HG03060 (cell line): ENCODE measurements at regions not wholly inside any gene's neighbourhood (a gene's known extent, or its start where the extent isn't known, plus 50 kb on each side); places are given as distances from the start of the nearest gene placed in this dataset.
"Not testable (repeated sequence)": the region's sequence is repeated elsewhere in the genome, so short reads cannot be mapped to it uniquely, and the experiment has no call there.

Experiments
- ATAC-seq: cut with Tn5 transposase; IDR thresholded peaks from one replicate; pipeline ENCODE4 v1.9.1; 2021; ENCODE audit warnings: low read depth, moderate number of reproducible peaks; ENCODE audit not compliant: unreplicated experiment

GRCh38 chr7:68185631-68186456, 1189.2 kb downstream of the TYW1 start:
- no peak for ATAC-seq

GRCh38 chr7:68187532-68187931, 1190.9 kb downstream of the TYW1 start:
- ATAC-seq, result no peak

- no peak for ATAC-seq
Measured at GRCh38 chr7:68192941-68193340, 1196.3 kb downstream of the TYW1 start.

GRCh38 chr7:68195642-68196041, 1199.0 kb downstream of the TYW1 start:
- ATAC-seq, result not testable (repeated sequence)

GRCh38 chr7:68200051-68200670, 1203.5 kb downstream of the TYW1 start:
- no peak for ATAC-seq

GRCh38 chr7:68203251-68203650, 1206.6 kb downstream of the TYW1 start:
- ATAC-seq, result no peak

GRCh38 chr7:68205826-68206225, 1209.2 kb downstream of the TYW1 start:
- ATAC-seq, result no peak

- ATAC-seq, result no peak
Measured at GRCh38 chr7:68206946-68207485, 1210.4 kb downstream of the TYW1 start.

- ATAC-seq, result no peak
Measured at GRCh38 chr7:68207676-68208075, 1211.0 kb downstream of the TYW1 start.

GRCh38 chr7:68209486-68209885, 1212.9 kb downstream of the TYW1 start:
- no peak for ATAC-seq

- no peak for ATAC-seq
Measured at GRCh38 chr7:68213838-68214237, 1217.2 kb downstream of the TYW1 start.

- ATAC-seq, result no peak
Measured at GRCh38 chr7:68216051-68216450, 1219.4 kb downstream of the TYW1 start.

- ATAC-seq, result no peak
Measured at GRCh38 chr7:68217426-68217825, 1220.8 kb downstream of the TYW1 start.

- no peak for ATAC-seq
Measured at GRCh38 chr7:68218461-68218860, 1221.8 kb downstream of the TYW1 start.

- no peak for ATAC-seq
Measured at GRCh38 chr7:68222311-68222710, 1225.7 kb downstream of the TYW1 start.

GRCh38 chr7:68224041-68224741, 1227.6 kb downstream of the TYW1 start:
- no peak for ATAC-seq

- ATAC-seq, result not testable (repeated sequence)
Measured at GRCh38 chr7:68231011-68231410, 1234.4 kb downstream of the TYW1 start.

GRCh38 chr7:68235937-68236336, 1239.3 kb downstream of the TYW1 start:
- no peak for ATAC-seq

GRCh38 chr7:68238204-68238805, 1241.7 kb downstream of the TYW1 start:
- no peak for ATAC-seq

- ATAC-seq, result no peak
Measured at GRCh38 chr7:68243128-68243527, 1246.5 kb downstream of the TYW1 start.

- no peak for ATAC-seq
Measured at GRCh38 chr7:68244389-68244788, 1247.8 kb downstream of the TYW1 start.
